HepG2 (cell line): ENCODE measurements at regions not wholly inside any gene's neighbourhood (a gene's known extent, or its start where the extent isn't known, plus 50 kb on each side); places are given as distances from the start of the nearest gene placed in this dataset.

ENCODE experiments used
- ATAC-seq: fragments of 200-7000 bp; cut with Tn5 transposase; 3 replicates; pipeline ENCODE4 v1.9.1; 2020; ENCODE audit warnings: mild to moderate bottlenecking, moderate library complexity
- BruUV-seq: library from RNA; stranded (reverse); fragments of 400-500 nt; replicated peaks from 2 replicates; lab custom pipeline; 2021; lab: Mats Ljungman, UMichigan
- CTCF ChIA-PET: fragments of 300-600 bp; formaldehyde crosslinking; extraction: SDS; loops from one replicate; lab custom pipeline; 2021; ENCODE audit warnings: low total read pairs, inconsistent platforms, low intra/inter-chr PET ratio; lab: Yijun Ruan, JAX
- POLR2A ChIA-PET: fragments of 350-600 bp; sonication (Branson Sonifier 250); formaldehyde crosslinking; loops from one replicate; lab custom pipeline; 2020; ENCODE audit warnings: antibody characterized with exemption, inconsistent platforms; lab: Yijun Ruan, JAX
- DNase-seq: peaks from one replicate; pipeline ENCODE4 v3.0.0-alpha.2; 2015; ENCODE audit warnings: low spot score
- FAIRE-seq: peaks from 3 replicates; lab custom pipeline; 2011; peaks lifted over from hg19 to GRCh38; lab: Jason Lieb, UNC
- H2AFZ ChIP-seq: one replicate; pipeline ENCODE4 v1.6.1; 2011; ENCODE audit warnings: low read length, inconsistent platforms
- H3K27ac ChIP-seq: fragments of 300-600 bp; 3 replicates; pipeline ENCODE4 v1.8.0; 2011; ENCODE audit warnings: mixed run types, mild to moderate bottlenecking, mixed read lengths, low read length, inconsistent platforms; ENCODE audit not compliant: insufficient read depth; ENCODE audit errors: extremely low read length
- H3K27me3 ChIP-seq, 2 experiments: fragments of 200-600 bp in 1 of 2; 2 replicates in 1 of 2; 3 replicates in 1 of 2; pipeline versions ENCODE4 v1.6.0 to v1.8.0; 2011; ENCODE audit warnings: low read length in 2 of 2, mild to moderate bottlenecking in 2 of 2, moderate library complexity in 2 of 2, inconsistent platforms in 1 of 2; ENCODE audit not compliant: insufficient read depth in 2 of 2, control insufficient read depth in 1 of 2
- H3K36me3 ChIP-seq, 2 experiments: fragments of 200-600 bp in 1 of 2; replicated peaks in 1 of 2; 2 replicates in 1 of 2; 3 replicates in 1 of 2; pipeline versions ENCODE4 v1.5.1 to v1.8.0; 2011; ENCODE audit warnings: low read length in 2 of 2, inconsistent platforms in 1 of 2; ENCODE audit not compliant: insufficient read depth in 2 of 2, control insufficient read depth in 1 of 2
- H3K4me1 ChIP-seq: 2 replicates; pipeline ENCODE4 v1.5.1; 2012; ENCODE audit warnings: low read length, inconsistent platforms; ENCODE audit not compliant: insufficient read depth
- H3K4me2 ChIP-seq: 2 replicates; pipeline ENCODE4 v1.6.0; 2011; ENCODE audit warnings: low read depth, low read length, inconsistent platforms
- H3K4me3 ChIP-seq, 3 experiments: fragments of 200-600 bp in 1 of 3; sonication (generic), shearing (Covaris generic) in 1 of 3; replicated peaks in 1 of 3; 2 replicates each; pipeline ENCODE4 v1.5.1; 2011 to 2016; ENCODE audit warnings: low read length in 3 of 3, inconsistent platforms in 2 of 3, low read depth in 2 of 3, mild to moderate bottlenecking in 2 of 3, control low read depth in 1 of 3, mixed read lengths in 1 of 3; ENCODE audit not compliant: insufficient read depth in 1 of 3
- H3K79me2 ChIP-seq: one replicate; pipeline ENCODE4 v1.6.1; 2011; ENCODE audit warnings: low read length, inconsistent platforms; ENCODE audit not compliant: insufficient read depth
- H3K9ac ChIP-seq: 2 replicates; pipeline ENCODE4 v1.6.0; 2011; ENCODE audit warnings: mild to moderate bottlenecking, low read depth, low read length, inconsistent platforms; ENCODE audit not compliant: insufficient read depth
- H3K9me3 ChIP-seq: 2 replicates; pipeline ENCODE4 v1.5.1; 2012; ENCODE audit warnings: mild to moderate bottlenecking, low read length
- H4K20me1 ChIP-seq: 2 replicates; pipeline ENCODE4 v1.6.0; 2011; ENCODE audit warnings: inconsistent platforms, mild to moderate bottlenecking, low read length, moderate library complexity; ENCODE audit not compliant: insufficient read depth
- BORCS8-MEF2B ChIP-seq: sonication (generic); formaldehyde crosslinking; IDR thresholded peaks from 2 replicates; pipeline ENCODE4 v1.8.0; 2022; ENCODE audit warnings: mild to moderate bottlenecking, missing genetic modification reagents
- HNF4G ChIP-seq, 2 experiments: sonication (generic) in 1 of 2; formaldehyde crosslinking in 1 of 2; IDR thresholded peaks; 2 replicates each; pipeline versions ENCODE4 v1.4.0 to v1.6.1; 2011 to 2020; ENCODE audit warnings: borderline replicate concordance in 2 of 2, low read depth in 2 of 2, mild to moderate bottlenecking in 2 of 2, low read length in 1 of 2, missing genetic modification reagents in 1 of 2, moderate library complexity in 1 of 2
- NFKBIZ ChIP-seq: IDR thresholded peaks from 2 replicates; pipeline ENCODE4 v1.6.1; 2018; ENCODE audit warnings: missing genetic modification reagents, missing compliant biosample characterization
- ZNF207 ChIP-seq: fragments of 450-650 bp; IDR thresholded peaks from 2 replicates; pipeline ENCODE4 v1.6.1; 2016; ENCODE audit warnings: antibody characterized with exemption, borderline replicate concordance
- WGBS: methylation state at CpG from one replicate; pipeline ENCODE4 v1.1.6; 2017; ENCODE audit warnings: low lambda C conversion rate; 5-methylcytosine and 5-hydroxymethylcytosine counted together
- in situ Hi-C: cut with HindIII; loops from 2 replicates; pipeline ENCODE4 v1.10.0; 2017; ENCODE audit warnings: low pct_unique_long_range_greater_than_20kb; ENCODE audit not compliant: extremely low pct_ligation_motif_present
- intact Hi-C: fragments of 100-400 bp; cut with micrococcal nuclease; formaldehyde crosslinking; loops from one replicate; pipeline ENCODE4 v1.10.0; 2022; ENCODE audit not compliant: unreplicated experiment
- TF ChIP-seq, protein P1 (sequence below): sonication (generic); formaldehyde crosslinking; IDR thresholded peaks from 2 replicates; pipeline ENCODE4 v1.8.0; 2022; ENCODE audit warnings: mild to moderate bottlenecking, missing genetic modification reagents
- TF ChIP-seq, protein P2 (sequence below): sonication (generic); formaldehyde crosslinking; IDR thresholded peaks from 2 replicates; pipeline ENCODE4 v1.9.0; 2021; ENCODE audit warnings: missing genetic modification reagents, borderline replicate concordance

- Histone ChIP-seq H3K4me2 (no peak overlapping the region), H3K9ac (no peak overlapping the region), H3K36me3 (no peaks in the 10 kb centered on the region), H4K20me1 (no peaks in the 10 kb centered on the region), H3K79me2 (no peaks in the 10 kb centered on the region), H2AFZ (no peak overlapping the region), H3K27me3 (peaks cover 2 to 21% of the 10 kb centered on the region in 2 experiments; a peak in 3 of 5 replicates), H3K27ac (no peak overlapping the region), H3K4me3 (no peak overlapping the region), H3K9me3 (no peaks in the 10 kb centered on the region), H3K4me1 (no peaks in the 10 kb centered on the region)
- FAIRE-seq (no peak), ATAC-seq (no peak), DNase-seq (no peak)
- TF ChIP-seq ZNF207 (no peak), HNF4G (IDR thresholded peaks at IDR 0.05; ENCODE audit: borderline replicate concordance, low read depth, low read length) (no peak), HNF4G (CRISPR knock-in tag; IDR thresholded peaks at IDR 0.05; ENCODE audit: borderline replicate concordance, low read depth) (no peak), NFKBIZ (CRISPR knock-in tag) (no peak), BORCS8-MEF2B (CRISPR knock-in tag) (no peak)
- TF ChIP-seq, protein P1, sequence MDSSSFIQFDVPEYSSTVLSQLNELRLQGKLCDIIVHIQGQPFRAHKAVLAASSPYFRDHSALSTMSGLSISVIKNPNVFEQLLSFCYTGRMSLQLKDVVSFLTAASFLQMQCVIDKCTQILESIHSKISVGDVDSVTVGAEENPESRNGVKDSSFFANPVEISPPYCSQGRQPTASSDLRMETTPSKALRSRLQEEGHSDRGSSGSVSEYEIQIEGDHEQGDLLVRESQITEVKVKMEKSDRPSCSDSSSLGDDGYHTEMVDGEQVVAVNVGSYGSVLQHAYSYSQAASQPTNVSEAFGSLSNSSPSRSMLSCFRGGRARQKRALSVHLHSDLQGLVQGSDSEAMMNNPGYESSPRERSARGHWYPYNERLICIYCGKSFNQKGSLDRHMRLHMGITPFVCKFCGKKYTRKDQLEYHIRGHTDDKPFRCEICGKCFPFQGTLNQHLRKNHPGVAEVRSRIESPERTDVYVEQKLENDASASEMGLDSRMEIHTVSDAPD (CRISPR knock-in tag): no peak
- TF ChIP-seq, protein P2, sequence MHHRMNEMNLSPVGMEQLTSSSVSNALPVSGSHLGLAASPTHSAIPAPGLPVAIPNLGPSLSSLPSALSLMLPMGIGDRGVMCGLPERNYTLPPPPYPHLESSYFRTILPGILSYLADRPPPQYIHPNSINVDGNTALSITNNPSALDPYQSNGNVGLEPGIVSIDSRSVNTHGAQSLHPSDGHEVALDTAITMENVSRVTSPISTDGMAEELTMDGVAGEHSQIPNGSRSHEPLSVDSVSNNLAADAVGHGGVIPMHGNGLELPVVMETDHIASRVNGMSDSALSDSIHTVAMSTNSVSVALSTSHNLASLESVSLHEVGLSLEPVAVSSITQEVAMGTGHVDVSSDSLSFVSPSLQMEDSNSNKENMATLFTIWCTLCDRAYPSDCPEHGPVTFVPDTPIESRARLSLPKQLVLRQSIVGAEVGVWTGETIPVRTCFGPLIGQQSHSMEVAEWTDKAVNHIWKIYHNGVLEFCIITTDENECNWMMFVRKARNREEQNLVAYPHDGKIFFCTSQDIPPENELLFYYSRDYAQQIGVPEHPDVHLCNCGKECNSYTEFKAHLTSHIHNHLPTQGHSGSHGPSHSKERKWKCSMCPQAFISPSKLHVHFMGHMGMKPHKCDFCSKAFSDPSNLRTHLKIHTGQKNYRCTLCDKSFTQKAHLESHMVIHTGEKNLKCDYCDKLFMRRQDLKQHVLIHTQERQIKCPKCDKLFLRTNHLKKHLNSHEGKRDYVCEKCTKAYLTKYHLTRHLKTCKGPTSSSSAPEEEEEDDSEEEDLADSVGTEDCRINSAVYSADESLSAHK (CRISPR knock-in tag): no peak
- no TSS peak for BruUV-seq
- POLR2A ChIA-PET: no interaction called here
- 36% methylated on average over 3 of the region's 3 CpGs for WGBS
- CTCF ChIA-PET: no interaction called here
- intact Hi-C loops (no loop called here), in situ Hi-C loops (no loop called here)
These were observed 246.3 kb upstream of the GATB start for GRCh38 chr4:152007111-152007510.
